GM19395 (cell line): ENCODE measurements at regions not wholly inside any gene's neighbourhood (a gene's known extent, or its start where the extent isn't known, plus 50 kb on each side); places are given as distances from the start of the nearest gene placed in this dataset.
"Not testable (repeated sequence)": the region's sequence is repeated elsewhere in the genome, so short reads cannot be mapped to it uniquely, and the experiment has no call there.

Experiments used
- ATAC-seq: cut with Tn5 transposase; IDR thresholded peaks from one replicate; pipeline ENCODE4 v1.9.1; 2021; ENCODE audit warnings: mild to moderate bottlenecking, moderate library complexity; ENCODE audit not compliant: unreplicated experiment

DNA sequence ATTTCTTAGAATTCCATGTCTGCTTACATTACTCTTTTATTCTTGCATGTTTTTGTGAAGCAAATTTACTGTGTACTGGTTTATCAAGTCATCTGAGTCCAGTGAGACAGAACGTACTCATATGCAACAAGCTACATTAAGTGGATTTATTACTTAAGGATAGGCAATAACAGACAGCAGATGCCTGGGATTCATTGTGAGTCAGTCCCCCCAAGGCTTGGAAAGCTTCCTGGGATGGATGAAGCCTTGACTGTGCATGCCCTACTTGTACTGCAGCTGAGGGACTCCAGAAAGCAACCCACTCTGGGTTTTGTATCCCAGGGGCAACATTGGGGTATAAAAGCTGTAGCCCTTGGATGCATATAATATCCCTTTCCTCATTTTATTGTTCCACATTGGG lies 113.4 kb upstream of the RAB18 start:
- ATAC-seq: no peak

- ATAC-seq: no peak
Observed at GRCh38 chr10:27388761-27389399, 115.2 kb upstream of the RAB18 start.

GRCh38 chr10:27383595-27384542 lies 120.2 kb upstream of the RAB18 start:
- no peak for ATAC-seq

DNA sequence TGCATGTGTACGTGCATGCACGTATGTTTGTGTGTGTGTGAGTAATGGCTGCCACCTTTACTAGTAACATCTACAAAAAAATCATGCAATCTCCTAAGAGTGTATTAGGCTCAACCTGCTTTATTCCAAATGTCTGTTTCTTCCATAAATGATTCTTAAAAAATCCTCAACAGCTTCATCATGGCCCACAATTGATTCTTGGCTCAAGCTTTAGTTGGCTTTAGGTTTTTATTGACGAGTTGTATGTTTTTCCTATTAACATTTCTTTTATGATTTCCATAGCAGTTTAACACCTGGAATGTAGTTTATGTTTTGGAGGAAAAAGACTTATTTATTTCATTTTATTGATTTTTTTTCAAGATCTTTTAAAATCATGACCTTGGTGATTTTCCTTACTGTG lies 121.9 kb upstream of the RAB18 start:
- no peak for ATAC-seq

DNA sequence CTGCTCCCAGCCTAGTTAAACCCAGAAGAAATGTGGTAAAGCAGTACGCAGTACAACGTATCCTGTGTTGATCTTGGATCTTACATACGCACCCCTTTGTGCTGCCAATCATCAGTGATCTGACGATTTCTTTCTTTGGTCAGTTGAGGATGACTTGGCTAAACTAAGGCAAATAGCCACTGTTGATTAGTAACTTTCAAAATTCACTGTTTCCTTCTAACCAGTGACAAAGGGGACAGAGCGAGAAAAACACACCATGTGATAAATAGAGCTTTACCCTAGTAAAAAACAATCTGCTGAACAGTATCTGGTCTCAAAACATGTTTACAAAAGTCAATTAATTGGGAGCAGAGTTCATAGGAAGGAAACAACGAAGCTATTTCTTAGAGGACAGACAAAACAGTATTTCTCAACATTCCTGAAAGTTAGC lies 123.2 kb upstream of the RAB18 start:
- ATAC-seq: no peak

DNA sequence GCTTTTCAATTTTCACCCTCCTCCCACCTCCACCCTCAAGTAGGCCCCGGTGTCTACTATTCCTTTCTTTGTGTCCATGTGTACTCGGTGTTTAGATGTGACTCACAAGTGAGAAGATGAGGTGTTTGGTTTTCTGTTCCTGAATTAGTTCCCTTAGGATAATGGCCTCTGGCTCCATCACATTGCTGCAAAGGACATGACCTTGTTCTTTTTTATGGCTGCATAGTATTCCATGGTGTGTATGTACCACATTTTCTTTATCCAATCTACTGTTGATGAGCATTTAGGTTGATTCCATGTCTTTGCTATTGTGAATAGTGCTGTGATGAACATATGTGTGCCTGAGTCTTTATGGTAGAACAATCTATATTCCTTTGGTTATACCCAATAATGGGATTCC lies 125.1 kb upstream of the RAB18 start:
- not testable (repeated sequence) for ATAC-seq

- no peak for ATAC-seq
Observed at GRCh38 chr10:27373566-27374160, 130.4 kb upstream of the RAB18 start.

GRCh38 chr10:27372095-27372494 lies 131.5 kb upstream of the ACBD5 start:
- no peak for ATAC-seq

- ATAC-seq: not testable (repeated sequence)
Observed at GRCh38 chr10:27371375-27371774, 130.8 kb upstream of the ACBD5 start.

- no peak for ATAC-seq
Observed at GRCh38 chr10:27369880-27370279, 129.3 kb upstream of the ACBD5 start.

DNA sequence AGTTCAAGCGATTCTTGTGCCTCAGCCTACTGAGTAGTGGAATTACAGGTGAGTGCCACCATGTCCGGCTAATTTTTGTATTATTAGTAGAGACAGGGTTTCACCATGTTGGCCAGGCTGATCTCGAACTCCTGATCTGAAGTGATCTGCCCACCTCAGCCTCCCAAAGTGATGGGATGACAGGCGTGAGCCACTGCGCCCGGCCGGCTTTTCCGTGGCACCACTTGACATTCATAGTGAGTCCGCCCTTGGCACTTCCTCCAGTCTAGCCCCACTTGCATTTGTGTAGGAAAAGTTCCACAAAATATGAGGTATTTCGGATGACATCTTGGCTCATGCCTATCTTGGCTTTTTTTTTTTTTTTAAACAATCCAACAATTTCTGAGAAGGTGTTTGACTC lies 128.1 kb upstream of the ACBD5 start:
- no peak for ATAC-seq

- ATAC-seq: no peak
Observed at GRCh38 chr10:27366769-27367168, 126.2 kb upstream of the ACBD5 start.

DNA sequence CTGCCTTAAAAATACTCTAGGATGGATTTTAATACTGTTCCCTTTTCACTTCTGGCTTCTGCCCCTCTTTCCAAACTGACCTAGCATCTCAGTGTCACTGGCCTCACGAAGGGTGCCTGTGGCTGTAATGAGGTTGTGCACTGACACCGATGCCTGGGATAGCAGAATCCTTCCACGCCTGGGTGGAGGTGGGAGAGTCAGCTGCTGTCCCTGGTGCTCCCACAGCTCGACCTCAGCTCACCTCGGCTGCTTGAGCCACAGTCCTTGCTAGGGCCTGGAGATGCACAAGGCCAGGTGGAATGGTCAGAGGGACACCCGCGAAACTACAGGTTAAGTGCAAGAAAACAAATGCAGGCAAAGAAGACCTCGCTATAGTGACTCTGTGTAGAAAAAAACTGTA lies 123.4 kb upstream of the ACBD5 start:
- no peak for ATAC-seq

DNA sequence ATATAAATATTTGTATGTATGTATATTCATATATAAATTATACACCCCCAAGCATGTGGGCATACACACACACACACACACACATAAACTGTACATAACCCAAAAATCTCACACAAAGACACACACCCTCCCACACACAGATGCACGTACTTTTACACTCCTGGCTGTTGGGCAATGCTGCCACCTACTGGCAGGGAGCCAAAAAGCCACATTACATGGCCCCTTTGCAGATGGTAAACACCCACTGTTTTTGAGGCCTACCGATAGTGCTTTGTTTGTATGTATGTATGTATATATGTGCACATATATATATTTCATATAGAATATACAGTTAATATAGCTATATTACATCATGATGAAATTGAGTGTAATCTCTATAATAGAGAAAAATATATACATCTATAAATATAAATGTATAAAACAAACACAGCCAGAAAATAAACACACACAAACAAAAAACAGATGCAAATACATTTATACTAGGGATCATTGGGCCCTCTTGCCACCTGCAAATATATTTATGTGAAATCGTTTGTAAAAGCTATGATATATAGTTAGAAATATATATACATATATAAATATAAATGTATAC lies 120.1 kb upstream of the ACBD5 start:
- ATAC-seq: peak; percentile 94

DNA sequence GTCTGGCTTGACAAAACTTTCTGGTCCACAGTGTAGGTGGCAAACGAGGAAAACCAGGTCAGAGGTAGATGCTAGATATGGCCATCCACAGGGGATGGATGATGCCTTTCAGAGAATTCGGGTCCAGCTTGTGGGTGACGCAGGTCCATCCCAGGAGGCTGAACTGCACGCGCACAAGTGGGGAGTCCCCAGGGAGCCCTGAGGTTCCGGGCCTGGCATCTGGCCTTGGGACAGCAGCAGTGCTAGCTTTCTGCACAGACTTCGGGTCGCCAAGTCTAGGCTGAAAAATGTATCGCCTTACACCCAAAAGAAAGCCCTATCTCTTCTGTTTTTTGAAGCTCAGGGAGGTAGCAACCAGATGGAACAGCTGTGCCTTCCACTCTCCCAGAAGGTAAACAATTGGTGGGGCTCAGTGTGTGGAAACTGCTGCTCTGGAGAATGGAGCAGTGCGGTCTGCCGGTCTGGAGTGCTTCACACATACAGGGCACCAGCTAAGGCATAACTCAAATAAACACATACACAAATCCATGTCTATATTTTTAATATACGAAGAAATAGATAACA lies 119.3 kb upstream of the ACBD5 start:
- no peak for ATAC-seq

GRCh38 chr10:27356738-27357137 lies 116.1 kb upstream of the ACBD5 start:
- no peak for ATAC-seq

- no peak for ATAC-seq
Observed at GRCh38 chr10:27355918-27356573, 115.4 kb upstream of the ACBD5 start.

DNA sequence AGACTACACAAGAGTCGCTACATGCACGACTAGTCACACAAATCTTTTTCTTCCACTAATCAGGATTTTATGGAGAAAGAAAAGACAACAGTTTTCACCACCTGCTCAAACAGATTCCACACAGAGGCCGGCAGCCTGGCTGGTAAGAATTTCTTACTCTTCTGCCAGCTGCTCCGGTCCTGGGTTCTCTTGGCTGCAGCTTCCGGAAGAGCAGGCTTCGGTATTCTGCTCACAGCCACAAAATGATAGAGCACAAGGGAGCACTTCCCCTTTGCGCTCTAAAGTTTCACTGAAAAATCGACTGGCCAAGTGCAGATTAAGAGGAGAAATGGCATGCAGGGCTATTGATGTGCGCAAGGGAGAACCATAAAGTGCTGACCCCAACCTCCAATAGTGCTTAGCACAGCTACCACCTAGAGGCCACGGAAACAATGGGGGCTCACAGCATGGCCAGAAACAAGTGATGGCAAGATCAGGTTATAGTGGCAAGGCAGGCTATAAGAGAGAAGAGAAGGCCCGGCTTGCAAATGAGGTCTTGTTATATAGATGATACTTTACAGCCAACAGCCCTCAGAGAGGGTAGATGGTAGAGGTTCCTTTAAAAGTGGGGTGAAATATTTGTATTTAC lies 114.2 kb upstream of the ACBD5 start:
- ATAC-seq: peak; percentile 95

DNA sequence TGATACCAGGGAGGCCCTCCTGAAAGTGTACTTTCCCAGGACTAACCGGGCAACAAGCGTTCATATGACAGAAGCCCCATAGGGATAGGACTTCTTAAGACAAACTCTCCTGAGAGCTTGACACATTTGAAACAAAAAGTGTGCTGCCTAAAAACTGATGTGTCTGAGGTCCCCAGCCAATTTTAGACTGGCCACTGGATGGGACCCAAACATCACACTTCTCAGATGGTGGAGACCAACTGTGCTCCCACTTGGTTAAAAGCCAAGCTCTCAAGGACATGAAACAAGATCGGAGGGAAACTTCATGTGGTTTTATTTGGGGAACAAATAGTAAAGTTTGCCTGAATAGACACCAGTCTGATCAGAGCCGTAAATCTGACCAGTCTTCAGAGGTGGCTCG lies 113.5 kb upstream of the ACBD5 start:
- peak; percentile 37 for ATAC-seq

- ATAC-seq: no peak
Observed at GRCh38 chr10:27349987-27350386, 109.4 kb upstream of the ACBD5 start.
